WTC11 (cell line): ENCODE measurements at regions not wholly inside any gene's neighbourhood (a gene's known extent, or its start where the extent isn't known, plus 50 kb on each side); places are given as distances from the start of the nearest gene placed in this dataset.

Experiments
- ATAC-seq: fragments of 200-7000 bp; cut with Tn5 transposase; 2 replicates; pipeline ENCODE4 v1.10.0; 2021; ENCODE audit warnings: mild to moderate bottlenecking, moderate library complexity
- CTCF ChIA-PET: fragments of 300-600 bp; sonication (Branson Sonifier 250); formaldehyde crosslinking; loops from one replicate; lab custom pipeline; 2021; ENCODE audit warnings: antibody characterized with exemption; lab: Charles Lee
- POLR2A ChIA-PET: fragments of 350-600 bp; sonication (Branson Sonifier 250); formaldehyde crosslinking; loops from one replicate; lab custom pipeline; 2021; ENCODE audit warnings: antibody characterized with exemption; lab: Charles Lee
- DNase-seq: peaks from one replicate; pipeline ENCODE4 v3.0.0; 2021; ENCODE audit warnings: low spot score
- H3K27ac Mint-ChIP-seq: 2 replicates; pipeline ENCODE4 v1.8.0; 2021; ENCODE audit warnings: mixed read lengths
- H3K27me3 Mint-ChIP-seq: 2 replicates; pipeline ENCODE4 v1.8.0; 2021; ENCODE audit warnings: low read depth, mild to moderate bottlenecking, moderate library complexity, mixed read lengths
- H3K36me3 Mint-ChIP-seq: 2 replicates; pipeline ENCODE4 v1.8.0; 2021; ENCODE audit warnings: mixed read lengths
- H3K4me1 Mint-ChIP-seq: 2 replicates; pipeline ENCODE4 v1.8.0; 2022; ENCODE audit warnings: mixed read lengths
- H3K4me3 Mint-ChIP-seq: 2 replicates; pipeline ENCODE4 v1.8.0; 2021; ENCODE audit warnings: mild to moderate bottlenecking, moderate library complexity, mixed read lengths
- H3K9me3 Mint-ChIP-seq: 2 replicates; pipeline ENCODE4 v1.8.0; 2021; ENCODE audit warnings: mixed read lengths
- CREB1 ChIP-seq: sonication (generic); formaldehyde crosslinking; IDR thresholded peaks from 2 replicates; pipeline ENCODE4 v1.8.0; 2023; ENCODE audit warnings: mild to moderate bottlenecking, missing genetic modification reagents
- CREM ChIP-seq: sonication (generic); formaldehyde crosslinking; IDR thresholded peaks from 2 replicates; pipeline ENCODE4 v1.8.1; 2022; ENCODE audit warnings: mild to moderate bottlenecking, missing genetic modification reagents, moderate library complexity
- ETV6 ChIP-seq: sonication (generic); formaldehyde crosslinking; IDR thresholded peaks from 2 replicates; pipeline ENCODE4 v1.8.1; 2022; ENCODE audit warnings: mild to moderate bottlenecking, missing genetic modification reagents
- NFYB ChIP-seq: sonication (generic); formaldehyde crosslinking; conservative IDR thresholded peaks from 2 replicates; pipeline ENCODE4 v1.8.0; 2022; ENCODE audit warnings: low read depth, missing genetic modification reagents
- RORB ChIP-seq: fragments of 250-450 bp; sonication (Bioruptor Pico); IDR thresholded peaks from 2 replicates; pipeline ENCODE4 v1.9.0; 2021; ENCODE audit warnings: mild to moderate bottlenecking
- SMAD3 ChIP-seq: sonication (generic); formaldehyde crosslinking; IDR thresholded peaks from 2 replicates; pipeline ENCODE4 v1.8.0; 2022; ENCODE audit warnings: missing genetic modification reagents, mild to moderate bottlenecking, borderline replicate concordance
- SMAD4 ChIP-seq: sonication (generic); formaldehyde crosslinking; IDR thresholded peaks from 2 replicates; pipeline ENCODE4 v1.8.0; 2022; ENCODE audit warnings: mild to moderate bottlenecking, missing genetic modification reagents
- ZBTB21 ChIP-seq: sonication (generic); formaldehyde crosslinking; IDR thresholded peaks from 2 replicates; pipeline ENCODE4 v1.8.1; 2023; ENCODE audit warnings: mild to moderate bottlenecking, missing genetic modification reagents, borderline replicate concordance
- ZNF138 ChIP-seq: sonication (generic); formaldehyde crosslinking; conservative IDR thresholded peaks from 2 replicates; pipeline ENCODE4 v1.8.1; 2022; ENCODE audit warnings: mild to moderate bottlenecking, moderate library complexity, missing genetic modification reagents
- ZNF219 ChIP-seq: sonication (generic); formaldehyde crosslinking; IDR thresholded peaks from 2 replicates; pipeline ENCODE4 v1.8.0; 2023; ENCODE audit warnings: missing genetic modification reagents, mild to moderate bottlenecking, borderline replicate concordance
- ZNF423 ChIP-seq: fragments of 250-450 bp; sonication (Bioruptor Pico); IDR thresholded peaks from 2 replicates; pipeline ENCODE4 v2.1.2; 2022; ENCODE audit warnings: mild to moderate bottlenecking, moderate library complexity
- TF ChIP-seq, protein P1 (sequence below): sonication (generic); formaldehyde crosslinking; IDR thresholded peaks from 2 replicates; pipeline ENCODE4 v1.8.1; 2023; ENCODE audit warnings: mild to moderate bottlenecking, missing genetic modification reagents, moderate library complexity
- TF ChIP-seq, protein P2 (sequence below): sonication (generic); formaldehyde crosslinking; IDR thresholded peaks from 2 replicates; pipeline ENCODE4 v1.8.1; 2022; ENCODE audit warnings: mild to moderate bottlenecking, moderate library complexity, missing genetic modification reagents
- TF ChIP-seq, protein P3 (sequence below): sonication (generic); formaldehyde crosslinking; IDR thresholded peaks from 2 replicates; pipeline ENCODE4 v1.8.0; 2022; ENCODE audit warnings: missing genetic modification reagents
- TF ChIP-seq, protein P4 (sequence below): fragments of 250-450 bp; sonication (Bioruptor Pico); IDR thresholded peaks from 2 replicates; pipeline ENCODE4 v1.8.0; 2021; ENCODE audit warnings: mild to moderate bottlenecking
- TF ChIP-seq, protein P5 (sequence below): fragments of 250-450 bp; sonication (Bioruptor Pico); IDR thresholded peaks from 2 replicates; pipeline ENCODE4 v1.9.0; 2021; ENCODE audit warnings: mild to moderate bottlenecking, borderline replicate concordance
- TF ChIP-seq, protein P6 (sequence below): sonication (generic); formaldehyde crosslinking; IDR thresholded peaks from 2 replicates; pipeline ENCODE4 v1.8.1; 2022; ENCODE audit warnings: low read depth, missing genetic modification reagents, borderline replicate concordance

DNA sequence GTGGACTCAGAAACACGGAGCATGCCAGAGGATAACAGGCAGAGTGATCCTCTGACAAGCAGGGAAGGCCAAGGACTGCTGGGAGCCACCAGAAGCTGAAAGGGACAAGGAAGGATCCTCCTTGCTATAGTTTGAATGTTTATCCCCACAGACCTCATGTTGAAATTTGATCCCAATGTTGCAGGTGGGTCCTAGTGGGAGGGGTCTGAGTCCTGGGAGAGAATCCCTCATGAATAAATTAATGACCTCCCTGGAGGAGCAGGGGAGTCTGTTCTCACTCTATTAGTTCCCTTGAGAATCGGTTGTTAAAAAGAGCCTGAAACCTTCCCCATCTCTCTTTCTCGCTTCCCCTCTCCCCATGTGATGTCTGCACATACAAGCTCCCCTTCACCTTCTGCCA lies 124.4 kb downstream of the FBXO15 start:
- DNase-seq: peak; percentile 20
- peak overlapping the region; percentile 21; the same call in 1 of the 2 replicates for H3K4me3 Mint-ChIP-seq
- POLR2A ChIA-PET: interaction anchor here (0.7 kb wide), 1 partner anchor 114 kb away, joined by 3 read pairs; no protein-coding TSS in a partner anchor
- peak; percentile 98 for ATAC-seq
- CTCF ChIA-PET: interaction anchor here (0.8 to 1.6 kb wide), 4 partner anchors 17 to 180 kb away, joined by 3 to 7 read pairs (median 5); no protein-coding TSS in a partner anchor
- H3K27ac Mint-ChIP-seq: peak overlapping the region; percentile 73
- no peaks in the 10 kb centered on the region for H3K9me3 Mint-ChIP-seq
- H3K4me1 Mint-ChIP-seq: peaks cover 22% of the 10 kb centered on the region
- no peaks in the 10 kb centered on the region for H3K27me3 Mint-ChIP-seq
- no peaks in the 10 kb centered on the region for H3K36me3 Mint-ChIP-seq
- TF ChIP-seq, protein P1, sequence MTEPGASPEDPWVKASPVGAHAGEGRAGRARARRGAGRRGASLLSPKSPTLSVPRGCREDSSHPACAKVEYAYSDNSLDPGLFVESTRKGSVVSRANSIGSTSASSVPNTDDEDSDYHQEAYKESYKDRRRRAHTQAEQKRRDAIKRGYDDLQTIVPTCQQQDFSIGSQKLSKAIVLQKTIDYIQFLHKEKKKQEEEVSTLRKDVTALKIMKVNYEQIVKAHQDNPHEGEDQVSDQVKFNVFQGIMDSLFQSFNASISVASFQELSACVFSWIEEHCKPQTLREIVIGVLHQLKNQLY (CRISPR knock-in tag): no peak
- no peak for TF ChIP-seq ZNF423 (CRISPR knock-in tag)
- TF ChIP-seq, protein P2, sequence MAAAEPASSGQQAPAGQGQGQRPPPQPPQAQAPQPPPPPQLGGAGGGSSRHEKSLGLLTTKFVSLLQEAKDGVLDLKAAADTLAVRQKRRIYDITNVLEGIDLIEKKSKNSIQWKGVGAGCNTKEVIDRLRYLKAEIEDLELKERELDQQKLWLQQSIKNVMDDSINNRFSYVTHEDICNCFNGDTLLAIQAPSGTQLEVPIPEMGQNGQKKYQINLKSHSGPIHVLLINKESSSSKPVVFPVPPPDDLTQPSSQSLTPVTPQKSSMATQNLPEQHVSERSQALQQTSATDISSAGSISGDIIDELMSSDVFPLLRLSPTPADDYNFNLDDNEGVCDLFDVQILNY (CRISPR knock-in tag): no peak
- no peak for TF ChIP-seq NFYB (CRISPR knock-in tag)
- TF ChIP-seq CREM (CRISPR knock-in tag): no peak
- no peak for TF ChIP-seq ZNF219
- TF ChIP-seq ZBTB21: no peak
- no peak for TF ChIP-seq ETV6
- TF ChIP-seq, protein P3, sequence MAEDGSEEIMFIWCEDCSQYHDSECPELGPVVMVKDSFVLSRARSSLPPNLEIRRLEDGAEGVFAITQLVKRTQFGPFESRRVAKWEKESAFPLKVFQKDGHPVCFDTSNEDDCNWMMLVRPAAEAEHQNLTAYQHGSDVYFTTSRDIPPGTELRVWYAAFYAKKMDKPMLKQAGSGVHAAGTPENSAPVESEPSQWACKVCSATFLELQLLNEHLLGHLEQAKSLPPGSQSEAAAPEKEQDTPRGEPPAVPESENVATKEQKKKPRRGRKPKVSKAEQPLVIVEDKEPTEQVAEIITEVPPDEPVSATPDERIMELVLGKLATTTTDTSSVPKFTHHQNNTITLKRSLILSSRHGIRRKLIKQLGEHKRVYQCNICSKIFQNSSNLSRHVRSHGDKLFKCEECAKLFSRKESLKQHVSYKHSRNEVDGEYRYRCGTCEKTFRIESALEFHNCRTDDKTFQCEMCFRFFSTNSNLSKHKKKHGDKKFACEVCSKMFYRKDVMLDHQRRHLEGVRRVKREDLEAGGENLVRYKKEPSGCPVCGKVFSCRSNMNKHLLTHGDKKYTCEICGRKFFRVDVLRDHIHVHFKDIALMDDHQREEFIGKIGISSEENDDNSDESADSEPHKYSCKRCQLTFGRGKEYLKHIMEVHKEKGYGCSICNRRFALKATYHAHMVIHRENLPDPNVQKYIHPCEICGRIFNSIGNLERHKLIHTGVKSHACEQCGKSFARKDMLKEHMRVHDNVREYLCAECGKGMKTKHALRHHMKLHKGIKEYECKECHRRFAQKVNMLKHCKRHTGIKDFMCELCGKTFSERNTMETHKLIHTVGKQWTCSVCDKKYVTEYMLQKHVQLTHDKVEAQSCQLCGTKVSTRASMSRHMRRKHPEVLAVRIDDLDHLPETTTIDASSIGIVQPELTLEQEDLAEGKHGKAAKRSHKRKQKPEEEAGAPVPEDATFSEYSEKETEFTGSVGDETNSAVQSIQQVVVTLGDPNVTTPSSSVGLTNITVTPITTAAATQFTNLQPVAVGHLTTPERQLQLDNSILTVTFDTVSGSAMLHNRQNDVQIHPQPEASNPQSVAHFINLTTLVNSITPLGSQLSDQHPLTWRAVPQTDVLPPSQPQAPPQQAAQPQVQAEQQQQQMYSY (CRISPR knock-in tag): no peak
- TF ChIP-seq RORB (CRISPR knock-in tag): no peak
- TF ChIP-seq CREB1 (CRISPR knock-in tag): no peak
- TF ChIP-seq SMAD3 (CRISPR knock-in tag): no peak
- TF ChIP-seq, protein P4, sequence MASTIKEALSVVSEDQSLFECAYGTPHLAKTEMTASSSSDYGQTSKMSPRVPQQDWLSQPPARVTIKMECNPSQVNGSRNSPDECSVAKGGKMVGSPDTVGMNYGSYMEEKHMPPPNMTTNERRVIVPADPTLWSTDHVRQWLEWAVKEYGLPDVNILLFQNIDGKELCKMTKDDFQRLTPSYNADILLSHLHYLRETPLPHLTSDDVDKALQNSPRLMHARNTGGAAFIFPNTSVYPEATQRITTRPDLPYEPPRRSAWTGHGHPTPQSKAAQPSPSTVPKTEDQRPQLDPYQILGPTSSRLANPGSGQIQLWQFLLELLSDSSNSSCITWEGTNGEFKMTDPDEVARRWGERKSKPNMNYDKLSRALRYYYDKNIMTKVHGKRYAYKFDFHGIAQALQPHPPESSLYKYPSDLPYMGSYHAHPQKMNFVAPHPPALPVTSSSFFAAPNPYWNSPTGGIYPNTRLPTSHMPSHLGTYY (CRISPR knock-in tag): no peak
- no peak for TF ChIP-seq ZNF138 (CRISPR knock-in tag)
- TF ChIP-seq, protein P5, sequence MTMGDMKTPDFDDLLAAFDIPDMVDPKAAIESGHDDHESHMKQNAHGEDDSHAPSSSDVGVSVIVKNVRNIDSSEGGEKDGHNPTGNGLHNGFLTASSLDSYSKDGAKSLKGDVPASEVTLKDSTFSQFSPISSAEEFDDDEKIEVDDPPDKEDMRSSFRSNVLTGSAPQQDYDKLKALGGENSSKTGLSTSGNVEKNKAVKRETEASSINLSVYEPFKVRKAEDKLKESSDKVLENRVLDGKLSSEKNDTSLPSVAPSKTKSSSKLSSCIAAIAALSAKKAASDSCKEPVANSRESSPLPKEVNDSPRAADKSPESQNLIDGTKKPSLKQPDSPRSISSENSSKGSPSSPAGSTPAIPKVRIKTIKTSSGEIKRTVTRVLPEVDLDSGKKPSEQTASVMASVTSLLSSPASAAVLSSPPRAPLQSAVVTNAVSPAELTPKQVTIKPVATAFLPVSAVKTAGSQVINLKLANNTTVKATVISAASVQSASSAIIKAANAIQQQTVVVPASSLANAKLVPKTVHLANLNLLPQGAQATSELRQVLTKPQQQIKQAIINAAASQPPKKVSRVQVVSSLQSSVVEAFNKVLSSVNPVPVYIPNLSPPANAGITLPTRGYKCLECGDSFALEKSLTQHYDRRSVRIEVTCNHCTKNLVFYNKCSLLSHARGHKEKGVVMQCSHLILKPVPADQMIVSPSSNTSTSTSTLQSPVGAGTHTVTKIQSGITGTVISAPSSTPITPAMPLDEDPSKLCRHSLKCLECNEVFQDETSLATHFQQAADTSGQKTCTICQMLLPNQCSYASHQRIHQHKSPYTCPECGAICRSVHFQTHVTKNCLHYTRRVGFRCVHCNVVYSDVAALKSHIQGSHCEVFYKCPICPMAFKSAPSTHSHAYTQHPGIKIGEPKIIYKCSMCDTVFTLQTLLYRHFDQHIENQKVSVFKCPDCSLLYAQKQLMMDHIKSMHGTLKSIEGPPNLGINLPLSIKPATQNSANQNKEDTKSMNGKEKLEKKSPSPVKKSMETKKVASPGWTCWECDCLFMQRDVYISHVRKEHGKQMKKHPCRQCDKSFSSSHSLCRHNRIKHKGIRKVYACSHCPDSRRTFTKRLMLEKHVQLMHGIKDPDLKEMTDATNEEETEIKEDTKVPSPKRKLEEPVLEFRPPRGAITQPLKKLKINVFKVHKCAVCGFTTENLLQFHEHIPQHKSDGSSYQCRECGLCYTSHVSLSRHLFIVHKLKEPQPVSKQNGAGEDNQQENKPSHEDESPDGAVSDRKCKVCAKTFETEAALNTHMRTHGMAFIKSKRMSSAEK (CRISPR knock-in tag): no peak
- TF ChIP-seq, protein P6, sequence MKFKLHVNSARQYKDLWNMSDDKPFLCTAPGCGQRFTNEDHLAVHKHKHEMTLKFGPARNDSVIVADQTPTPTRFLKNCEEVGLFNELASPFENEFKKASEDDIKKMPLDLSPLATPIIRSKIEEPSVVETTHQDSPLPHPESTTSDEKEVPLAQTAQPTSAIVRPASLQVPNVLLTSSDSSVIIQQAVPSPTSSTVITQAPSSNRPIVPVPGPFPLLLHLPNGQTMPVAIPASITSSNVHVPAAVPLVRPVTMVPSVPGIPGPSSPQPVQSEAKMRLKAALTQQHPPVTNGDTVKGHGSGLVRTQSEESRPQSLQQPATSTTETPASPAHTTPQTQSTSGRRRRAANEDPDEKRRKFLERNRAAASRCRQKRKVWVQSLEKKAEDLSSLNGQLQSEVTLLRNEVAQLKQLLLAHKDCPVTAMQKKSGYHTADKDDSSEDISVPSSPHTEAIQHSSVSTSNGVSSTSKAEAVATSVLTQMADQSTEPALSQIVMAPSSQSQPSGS (CRISPR knock-in tag): no peak
- no peak for TF ChIP-seq SMAD4 (CRISPR knock-in tag)
